Prostate gland (tissue), 2 donors: ENCODE measurements at regions not wholly inside any gene's neighbourhood (a gene's known extent, or its start where the extent isn't known, plus 50 kb on each side); places are given as distances from the start of the nearest gene placed in this dataset.

Experiments
- POLR2A ChIP-seq: fragments of 450-650 bp; IDR thresholded peaks from one replicate; pipeline ENCODE4 v1.6.1; 2016; ENCODE audit warnings: antibody characterized with exemption, mild to moderate bottlenecking
- POLR2AphosphoS5 ChIP-seq: sonication (generic); formaldehyde crosslinking; IDR thresholded peaks from one replicate; pipeline ENCODE4 v1.6.1; 2017; ENCODE audit warnings: antibody characterized with exemption
- TF ChIP-seq, protein P1 (sequence below), 4 experiments: fragments of 200-600 bp in 2 of 4; fragments of 450-650 bp in 2 of 4; sonication (generic) in 2 of 4; IDR thresholded peaks; 1 replicate in 3 of 4; 2 replicates in 1 of 4; pipeline ENCODE4 v1.5.1; 2016 to 2019; ENCODE audit warnings: antibody characterized with exemption in 4 of 4, mild to moderate bottlenecking in 2 of 4, moderate library complexity in 2 of 4

DNA sequence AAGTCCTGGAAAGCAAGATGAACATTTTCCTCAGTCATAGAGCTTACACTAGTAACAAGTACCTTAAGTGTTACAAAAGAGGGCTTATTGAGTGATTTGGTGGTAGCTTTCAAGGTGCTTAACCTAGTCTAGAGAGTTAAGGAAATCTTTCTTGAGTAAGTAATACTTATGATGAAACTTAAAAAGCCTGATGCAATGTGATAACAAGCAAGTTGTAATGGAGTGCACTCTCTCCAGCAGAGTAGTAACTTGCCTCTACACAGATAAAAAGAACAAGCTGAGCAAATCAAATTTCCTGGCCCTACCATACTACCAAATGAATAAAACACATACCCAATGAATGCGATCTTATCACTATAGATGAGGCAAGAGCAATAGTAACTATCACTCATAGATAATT is 639.9 kb upstream of the FBXO33 start:
- TF ChIP-seq, protein P1, sequence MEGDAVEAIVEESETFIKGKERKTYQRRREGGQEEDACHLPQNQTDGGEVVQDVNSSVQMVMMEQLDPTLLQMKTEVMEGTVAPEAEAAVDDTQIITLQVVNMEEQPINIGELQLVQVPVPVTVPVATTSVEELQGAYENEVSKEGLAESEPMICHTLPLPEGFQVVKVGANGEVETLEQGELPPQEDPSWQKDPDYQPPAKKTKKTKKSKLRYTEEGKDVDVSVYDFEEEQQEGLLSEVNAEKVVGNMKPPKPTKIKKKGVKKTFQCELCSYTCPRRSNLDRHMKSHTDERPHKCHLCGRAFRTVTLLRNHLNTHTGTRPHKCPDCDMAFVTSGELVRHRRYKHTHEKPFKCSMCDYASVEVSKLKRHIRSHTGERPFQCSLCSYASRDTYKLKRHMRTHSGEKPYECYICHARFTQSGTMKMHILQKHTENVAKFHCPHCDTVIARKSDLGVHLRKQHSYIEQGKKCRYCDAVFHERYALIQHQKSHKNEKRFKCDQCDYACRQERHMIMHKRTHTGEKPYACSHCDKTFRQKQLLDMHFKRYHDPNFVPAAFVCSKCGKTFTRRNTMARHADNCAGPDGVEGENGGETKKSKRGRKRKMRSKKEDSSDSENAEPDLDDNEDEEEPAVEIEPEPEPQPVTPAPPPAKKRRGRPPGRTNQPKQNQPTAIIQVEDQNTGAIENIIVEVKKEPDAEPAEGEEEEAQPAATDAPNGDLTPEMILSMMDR (IDR thresholded peaks at IDR 0.05), result no peak
- no peak for TF ChIP-seq POLR2AphosphoS5
- no peak for TF ChIP-seq POLR2A
